Calu3 (cell line): ENCODE measurements at regions not wholly inside any gene's neighbourhood (a gene's known extent, or its start where the extent isn't known, plus 50 kb on each side); places are given as distances from the start of the nearest gene placed in this dataset.

Source experiments
- BruUV-seq: library from RNA; stranded (reverse); fragments of 400-500 nt; replicated peaks from 2 replicates; lab custom pipeline; 2021; lab: Mats Ljungman, UMichigan
- CTCF ChIA-PET: fragments of 300-600 bp; sonication (Branson Sonifier 250); formaldehyde crosslinking; loops from one replicate; lab custom pipeline; 2022; ENCODE audit warnings: antibody characterized with exemption; lab: Charles Lee
- DNase-seq: peaks from one replicate; pipeline ENCODE4 v3.0.0; 2022
- H3K27ac Mint-ChIP-seq: one replicate; pipeline ENCODE4 v1.8.0; 2022; ENCODE audit warnings: mixed read lengths; ENCODE audit not compliant: unreplicated experiment
- H3K27me3 Mint-ChIP-seq: one replicate; pipeline ENCODE4 v1.8.0; 2022; ENCODE audit warnings: mixed read lengths; ENCODE audit not compliant: unreplicated experiment
- H3K36me3 Mint-ChIP-seq: one replicate; pipeline ENCODE4 v1.8.0; 2022; ENCODE audit warnings: mild to moderate bottlenecking, moderate library complexity, mixed read lengths; ENCODE audit not compliant: insufficient read depth, unreplicated experiment
- H3K4me1 Mint-ChIP-seq: one replicate; pipeline ENCODE4 v1.8.0; 2022; ENCODE audit warnings: mild to moderate bottlenecking, low read depth, mixed read lengths; ENCODE audit not compliant: unreplicated experiment
- H3K4me3 Mint-ChIP-seq: one replicate; pipeline ENCODE4 v1.8.0; 2022; ENCODE audit warnings: mild to moderate bottlenecking, low read depth, moderate library complexity, mixed read lengths; ENCODE audit not compliant: unreplicated experiment
- H3K9me3 Mint-ChIP-seq: one replicate; pipeline ENCODE4 v1.8.0; 2022; ENCODE audit warnings: low read depth, mixed read lengths; ENCODE audit not compliant: unreplicated experiment
- CTCF ChIP-seq: fragments of 200-600 bp; IDR thresholded peaks from one replicate; pipeline ENCODE4 v1.8.0; 2022; ENCODE audit warnings: antibody characterized with exemption; ENCODE audit not compliant: unreplicated experiment
- intact Hi-C: fragments of 100-400 bp; cut with micrococcal nuclease; formaldehyde crosslinking; loops from one replicate; pipeline ENCODE4 v1.10.0; 2022; ENCODE audit not compliant: unreplicated experiment

- no peaks in the 10 kb centered on the region for H3K36me3 Mint-ChIP-seq
- BruUV-seq: no TSS peak
- no peaks in the 10 kb centered on the region for H3K4me1 Mint-ChIP-seq
- CTCF ChIA-PET: no interaction called here
- H3K9me3 Mint-ChIP-seq: no peaks in the 10 kb centered on the region
- intact Hi-C loops: no loop called here
- no peak for DNase-seq
- H3K4me3 Mint-ChIP-seq: no peak overlapping the region
- TF ChIP-seq CTCF: no peak
- H3K27me3 Mint-ChIP-seq: peaks cover 69% of the 10 kb centered on the region
- H3K27ac Mint-ChIP-seq: no peak overlapping the region
Observed at GRCh38 chr6:168227840-168228239, 91.7 kb downstream of the DACT2 start.

- no TSS peak for BruUV-seq
Observed at GRCh38 chr6:168226902-168227318, 92.7 kb downstream of the DACT2 start.

GRCh38 chr6:168226061-168226752 is 93.4 kb downstream of the DACT2 start:
- intact Hi-C loops: no loop called here
- BruUV-seq: no TSS peak
- no peak overlapping the region for H3K4me3 Mint-ChIP-seq

More at GRCh38 chr6:168226902-168227318, 92.7 kb downstream of the DACT2 start:
- no peak for TF ChIP-seq CTCF
- Mint-ChIP-seq H3K27ac (no peak overlapping the region), H3K36me3 (no peaks in the 10 kb centered on the region), H3K27me3 (peaks cover 73% of the 10 kb centered on the region), H3K4me3 (no peak overlapping the region), H3K4me1 (no peaks in the 10 kb centered on the region), H3K9me3 (no peaks in the 10 kb centered on the region)
- intact Hi-C loops: no loop called here
- no peak for DNase-seq
- CTCF ChIA-PET: no interaction called here

GRCh38 chr6:168225471-168225911 is 94.1 kb downstream of the DACT2 start:
- CTCF ChIA-PET: no interaction called here
- no TSS peak for BruUV-seq
- intact Hi-C loops: no loop called here
- Mint-ChIP-seq H3K27ac (no peak overlapping the region), H3K27me3 (peaks cover 73% of the 10 kb centered on the region), H3K4me1 (no peaks in the 10 kb centered on the region), H3K36me3 (no peaks in the 10 kb centered on the region), H3K9me3 (no peaks in the 10 kb centered on the region), H3K4me3 (no peak overlapping the region)
- DNase-seq: no peak
- no peak for TF ChIP-seq CTCF

More at GRCh38 chr6:168226061-168226752, 93.4 kb downstream of the DACT2 start:
- CTCF ChIA-PET: no interaction called here
- no peak for DNase-seq
- Mint-ChIP-seq H3K9me3 (no peaks in the 10 kb centered on the region), H3K4me1 (no peaks in the 10 kb centered on the region), H3K27me3 (peaks cover 73% of the 10 kb centered on the region), H3K36me3 (no peaks in the 10 kb centered on the region), H3K27ac (no peak overlapping the region)
- TF ChIP-seq CTCF: no peak
